Fibroblast of villous mesenchyme (primary cell): ENCODE measurements at regions not wholly inside any gene's neighbourhood (a gene's known extent, or its start where the extent isn't known, plus 50 kb on each side); places are given as distances from the start of the nearest gene placed in this dataset.

Experiments used
- DNase-seq: peaks from one replicate; pipeline ENCODE4 v3.0.0-alpha.2; 2010; ENCODE audit warnings: low read depth
- H3K4me3 ChIP-seq: 2 replicates; pipeline ENCODE4 v1.5.1; 2011; ENCODE audit warnings: low read depth, mild to moderate bottlenecking, low read length
- TF ChIP-seq, protein P1 (sequence below): IDR thresholded peaks from 2 replicates; pipeline ENCODE4 v1.5.1; 2012; ENCODE audit warnings: low read depth, mild to moderate bottlenecking, low read length; ENCODE audit not compliant: insufficient read depth

DNA sequence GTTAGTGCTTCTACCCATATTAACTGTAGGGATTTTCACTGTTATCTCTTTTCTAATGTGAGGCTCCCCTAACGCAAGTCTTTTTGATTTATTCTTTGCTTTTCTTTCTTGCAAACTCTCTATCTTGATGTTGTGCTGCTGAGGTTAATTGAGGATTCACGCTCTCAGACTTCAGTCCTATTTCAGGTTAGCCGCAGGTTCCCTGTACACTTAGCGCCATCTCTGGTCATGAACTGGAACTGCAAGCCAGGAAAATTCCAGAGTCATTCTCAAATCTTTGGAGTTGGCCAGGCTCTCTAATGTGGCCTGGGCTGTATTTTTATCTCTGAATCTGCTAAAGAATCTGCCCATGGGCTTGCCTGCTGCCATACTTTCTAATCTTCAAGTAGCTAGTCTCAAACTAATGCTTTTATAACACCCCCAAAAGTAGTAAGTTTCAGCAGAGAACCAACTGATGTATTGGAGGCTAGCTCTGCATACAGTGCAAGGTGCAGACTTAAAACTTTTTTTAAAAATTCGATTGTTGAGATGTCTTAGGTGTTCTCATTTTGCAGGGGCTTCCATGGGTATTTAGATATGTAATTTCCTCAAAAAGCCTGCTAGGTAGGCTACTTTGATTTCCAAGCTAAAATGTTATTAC is 91.1 kb upstream of the OPRM1 start:
- TF ChIP-seq, protein P1, sequence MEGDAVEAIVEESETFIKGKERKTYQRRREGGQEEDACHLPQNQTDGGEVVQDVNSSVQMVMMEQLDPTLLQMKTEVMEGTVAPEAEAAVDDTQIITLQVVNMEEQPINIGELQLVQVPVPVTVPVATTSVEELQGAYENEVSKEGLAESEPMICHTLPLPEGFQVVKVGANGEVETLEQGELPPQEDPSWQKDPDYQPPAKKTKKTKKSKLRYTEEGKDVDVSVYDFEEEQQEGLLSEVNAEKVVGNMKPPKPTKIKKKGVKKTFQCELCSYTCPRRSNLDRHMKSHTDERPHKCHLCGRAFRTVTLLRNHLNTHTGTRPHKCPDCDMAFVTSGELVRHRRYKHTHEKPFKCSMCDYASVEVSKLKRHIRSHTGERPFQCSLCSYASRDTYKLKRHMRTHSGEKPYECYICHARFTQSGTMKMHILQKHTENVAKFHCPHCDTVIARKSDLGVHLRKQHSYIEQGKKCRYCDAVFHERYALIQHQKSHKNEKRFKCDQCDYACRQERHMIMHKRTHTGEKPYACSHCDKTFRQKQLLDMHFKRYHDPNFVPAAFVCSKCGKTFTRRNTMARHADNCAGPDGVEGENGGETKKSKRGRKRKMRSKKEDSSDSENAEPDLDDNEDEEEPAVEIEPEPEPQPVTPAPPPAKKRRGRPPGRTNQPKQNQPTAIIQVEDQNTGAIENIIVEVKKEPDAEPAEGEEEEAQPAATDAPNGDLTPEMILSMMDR, result peak; percentile 87
- DNase-seq, result peak; percentile 25
- H3K4me3 ChIP-seq, result no peak overlapping the region

DNA sequence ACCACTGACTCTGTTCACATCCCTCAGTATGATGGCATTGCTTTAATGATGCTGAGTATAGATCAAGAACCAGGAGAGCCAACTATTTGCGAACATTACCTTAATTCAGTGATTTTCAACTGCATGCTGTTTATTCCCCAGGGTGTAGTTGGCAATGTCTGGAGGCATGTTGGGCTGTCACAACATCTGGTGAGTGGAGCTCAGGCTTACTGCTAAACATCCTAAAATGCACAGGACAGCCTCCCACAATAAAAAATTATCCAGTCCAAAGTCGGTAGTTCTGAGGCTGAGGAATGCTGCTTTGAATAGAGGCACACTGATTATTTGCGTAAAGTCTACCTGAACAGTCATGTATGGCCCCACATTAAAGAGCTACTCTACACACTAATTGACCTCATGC is 94.8 kb upstream of the OPRM1 start:
- DNase-seq, result no peak
- no peak overlapping the region for H3K4me3 ChIP-seq
- TF ChIP-seq, protein P1, result no peak

DNA sequence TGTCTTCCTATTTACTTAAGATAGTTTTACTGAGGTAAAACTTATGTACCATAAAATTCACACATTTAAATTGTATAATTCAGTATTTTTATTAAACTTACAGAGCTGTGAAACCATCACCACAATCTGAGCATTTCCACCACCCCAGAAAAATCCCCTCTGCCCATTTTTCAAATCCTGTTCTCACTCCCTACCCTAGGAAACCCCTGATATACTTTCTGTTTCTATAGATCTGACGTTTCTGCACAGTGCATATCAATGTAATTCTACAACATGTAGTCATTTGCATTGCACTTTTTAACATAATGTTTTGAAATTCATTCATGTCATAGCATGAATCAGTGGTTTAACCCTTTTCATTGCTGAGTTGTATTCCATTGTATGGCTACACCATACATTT is 96.7 kb upstream of the OPRM1 start:
- no peak overlapping the region for H3K4me3 ChIP-seq
- TF ChIP-seq, protein P1, result no peak
- DNase-seq, result no peak

DNA sequence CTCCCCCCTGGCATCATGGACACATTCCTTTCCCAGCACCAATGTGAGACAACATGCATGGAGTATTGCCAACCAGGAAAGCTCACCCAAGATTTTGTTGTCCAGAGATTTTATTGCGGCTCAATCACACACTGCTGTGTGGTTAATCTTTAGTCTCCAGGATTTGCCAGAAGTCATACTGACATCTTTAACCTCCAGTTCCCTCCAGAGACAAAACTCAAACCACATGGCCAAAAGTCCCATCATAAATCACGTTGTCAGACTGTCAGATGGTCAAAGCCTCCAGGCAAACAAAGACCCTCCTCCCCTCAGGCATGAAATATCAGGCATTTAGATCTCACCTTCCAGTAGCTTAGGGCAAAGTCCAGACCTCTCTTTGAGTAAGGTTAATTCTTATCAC is 97.3 kb upstream of the OPRM1 start:
- DNase-seq, result no peak
- TF ChIP-seq, protein P1, result no peak
- no peak overlapping the region for H3K4me3 ChIP-seq

DNA sequence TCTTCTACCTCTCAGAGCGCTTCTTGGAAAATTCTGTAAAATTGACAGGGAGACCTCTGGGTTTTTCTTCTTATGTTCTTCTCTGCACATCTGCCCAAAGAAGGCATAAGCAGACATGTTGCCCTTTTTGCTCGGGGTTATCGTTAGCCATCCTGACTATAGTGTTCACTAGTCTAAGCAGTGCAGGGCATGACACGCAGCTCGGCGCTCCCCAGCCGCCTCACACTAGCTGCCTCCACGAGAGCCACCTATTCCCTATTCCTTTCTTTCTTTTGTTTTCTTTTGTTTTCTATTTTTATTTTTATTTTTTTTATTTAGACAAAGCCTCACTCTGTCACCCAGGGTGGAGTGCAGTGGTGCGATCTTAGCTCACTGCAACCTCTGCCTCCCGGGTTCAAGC is 100.2 kb upstream of the OPRM1 start:
- no peak overlapping the region for H3K4me3 ChIP-seq
- DNase-seq, result no peak
- TF ChIP-seq, protein P1, result no peak

DNA sequence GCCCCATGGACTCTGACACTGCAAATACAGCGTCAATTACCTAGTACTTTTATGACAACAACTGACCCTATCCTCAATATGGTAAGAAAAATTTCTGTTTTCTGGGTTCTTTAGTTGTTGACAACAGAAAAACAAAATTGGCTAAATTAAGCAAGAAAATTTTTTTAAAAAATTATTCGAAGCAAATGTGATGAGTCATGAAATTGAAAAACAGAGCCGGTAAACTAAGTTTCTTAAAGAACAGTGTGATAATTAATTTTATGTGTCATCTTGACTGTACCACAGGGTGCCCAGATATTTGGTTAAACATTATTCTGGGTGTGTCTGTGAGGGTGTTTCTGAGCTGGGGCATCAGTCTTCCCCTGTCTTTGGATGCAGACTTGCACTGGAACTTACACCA is 107.6 kb upstream of the OPRM1 start:
- H3K4me3 ChIP-seq, result no peak overlapping the region
- no peak for DNase-seq
- TF ChIP-seq, protein P1, result no peak

DNA sequence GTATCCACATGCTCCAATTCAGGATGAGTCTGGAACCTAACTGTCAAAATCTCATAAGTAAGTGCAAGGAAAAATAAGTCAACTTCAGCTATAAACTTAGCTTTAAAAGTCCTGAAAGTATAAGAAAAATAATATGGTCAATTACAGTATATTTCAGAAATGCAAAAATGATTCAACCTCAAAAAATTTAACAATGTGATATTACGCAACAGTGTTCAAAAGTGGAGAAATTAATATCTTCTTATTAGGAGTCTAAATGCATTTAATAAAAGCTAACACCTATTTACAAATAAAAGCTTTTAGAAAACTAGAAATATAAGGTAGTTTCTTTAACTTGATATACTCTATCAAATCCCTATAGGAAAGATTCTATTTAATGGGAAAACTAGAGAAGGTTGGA is 111.2 kb upstream of the OPRM1 start:
- no peak overlapping the region for H3K4me3 ChIP-seq
- no peak for DNase-seq
- TF ChIP-seq, protein P1, result no peak
